ENCODE measurements at regions not wholly inside any gene's neighbourhood (a gene's known extent, or its start where the extent isn't known, plus 50 kb on each side); places are given as distances from the start of the nearest gene placed in this dataset.
"Not testable (repeated sequence)": the region's sequence is repeated elsewhere in the genome, so short reads cannot be mapped to it uniquely, and the experiment has no call there.

GRCh38 chr12:13404631-13405473 lies 208.3 kb downstream of the EMP1 start:
- Histone ChIP-seq H3K36me3 (replicated peaks; ENCODE audit: insufficient read depth, low read depth) (no peaks in the 10 kb centered on the region), H3K9me3 (ENCODE audit: low read depth) (no peaks in the 10 kb centered on the region), H4K20me1 (ENCODE audit: insufficient read depth, poor library complexity, severe bottlenecking) (no peaks in the 10 kb centered on the region), H3K27ac (no peak overlapping the region), H3K4me3 (no peak overlapping the region), H3K79me2 (no peaks in the 10 kb centered on the region), H3K27me3 (no peaks in the 10 kb centered on the region), H3K4me1 (ENCODE audit: insufficient read depth) (no peaks in the 10 kb centered on the region), H3K9me2 (replicated peaks; ENCODE audit: insufficient read depth) (no peaks in the 10 kb centered on the region), H2AFZ (no peak overlapping the region), H3K4me2 (no peak overlapping the region)
- WGBS (ENCODE audit: low lambda C conversion rate, missing lambda C conversion rate), result 73% methylated on average over 13 of the region's 13 CpGs
- no peak for TF ChIP-seq EZH2 (IDR thresholded peaks at IDR 0.05; ENCODE audit: borderline replicate concordance)
- no peak for DNase-seq (ENCODE audit: low spot score)

- no peaks in the 10 kb centered on the region for H3K9me2 ChIP-seq (replicated peaks; ENCODE audit: insufficient read depth)
- no peaks in the 10 kb centered on the region for H3K79me2 ChIP-seq
- no peaks in the 10 kb centered on the region for H3K27me3 ChIP-seq
- no peak overlapping the region for H3K27ac ChIP-seq
- no peaks in the 10 kb centered on the region for H3K36me3 ChIP-seq (replicated peaks; ENCODE audit: insufficient read depth, low read depth)
- no peak overlapping the region for H3K4me3 ChIP-seq
- H4K20me1 ChIP-seq (ENCODE audit: insufficient read depth, poor library complexity, severe bottlenecking), result no peaks in the 10 kb centered on the region
- 74% methylated on average over 6 of the region's 6 CpGs for WGBS (ENCODE audit: low lambda C conversion rate, missing lambda C conversion rate)
- no peaks in the 10 kb centered on the region for H3K9me3 ChIP-seq (ENCODE audit: low read depth)
- TF ChIP-seq EZH2 (IDR thresholded peaks at IDR 0.05; ENCODE audit: borderline replicate concordance) (no peak), CTCF (IDR thresholded peaks at IDR 0.05; ENCODE audit: poor library complexity) (no peak), EZH2phosphoT487 (IDR thresholded peaks at IDR 0.05; ENCODE audit: low read depth, severe bottlenecking, unreplicated experiment) (no peak)
- no peak overlapping the region for H2AFZ ChIP-seq
- H3K4me1 ChIP-seq (ENCODE audit: insufficient read depth), result no peaks in the 10 kb centered on the region
- DNase-seq (ENCODE audit: low spot score), result no peak
- no peak overlapping the region for H3K4me2 ChIP-seq
These were observed 207.6 kb downstream of the EMP1 start for GRCh38 chr12:13404111-13404628.

- not testable (repeated sequence) for H2AFZ ChIP-seq; H3K27me3 ChIP-seq; H4K20me1 ChIP-seq (ENCODE audit: insufficient read depth, poor library complexity, severe bottlenecking); H3K9me2 ChIP-seq (replicated peaks; ENCODE audit: insufficient read depth); H3K9me3 ChIP-seq (ENCODE audit: low read depth); H3K36me3 ChIP-seq (replicated peaks; ENCODE audit: insufficient read depth, low read depth); H3K79me2 ChIP-seq; H3K4me2 ChIP-seq; H3K4me1 ChIP-seq (ENCODE audit: insufficient read depth); H3K4me3 ChIP-seq; H3K27ac ChIP-seq; DNase-seq (ENCODE audit: low spot score)
- 93% methylated on average over 1 of the region's 2 CpGs for WGBS (ENCODE audit: low lambda C conversion rate, missing lambda C conversion rate)
These were observed 194.8 kb downstream of the EMP1 start for GRCh38 chr12:13391375-13391774.

- H3K4me2 ChIP-seq, result no peak overlapping the region
- no peaks in the 10 kb centered on the region for H3K4me1 ChIP-seq (ENCODE audit: insufficient read depth)
- no peaks in the 10 kb centered on the region for H3K27me3 ChIP-seq
- no peak overlapping the region for H3K27ac ChIP-seq
- no peaks in the 10 kb centered on the region for H3K9me3 ChIP-seq (ENCODE audit: low read depth)
- H3K79me2 ChIP-seq, result no peaks in the 10 kb centered on the region
- WGBS (ENCODE audit: low lambda C conversion rate, missing lambda C conversion rate), result 81% methylated on average over 7 of the region's 7 CpGs
- no peak for DNase-seq (ENCODE audit: low spot score)
- no peak overlapping the region for H2AFZ ChIP-seq
- H3K36me3 ChIP-seq (replicated peaks; ENCODE audit: insufficient read depth, low read depth), result no peaks in the 10 kb centered on the region
- no peaks in the 10 kb centered on the region for H4K20me1 ChIP-seq (ENCODE audit: insufficient read depth, poor library complexity, severe bottlenecking)
- TF ChIP-seq EZH2 (IDR thresholded peaks at IDR 0.05; ENCODE audit: borderline replicate concordance) (no peak), CTCF (IDR thresholded peaks at IDR 0.05; ENCODE audit: poor library complexity) (no peak), EZH2phosphoT487 (IDR thresholded peaks at IDR 0.05; ENCODE audit: low read depth, severe bottlenecking, unreplicated experiment) (no peak)
- no peak overlapping the region for H3K4me3 ChIP-seq
- no peaks in the 10 kb centered on the region for H3K9me2 ChIP-seq (replicated peaks; ENCODE audit: insufficient read depth)
These were observed 194.4 kb downstream of the EMP1 start for GRCh38 chr12:13390918-13391317.
